Ishikawa (cell line): ENCODE measurements at regions not wholly inside any gene's neighbourhood (a gene's known extent, or its start where the extent isn't known, plus 50 kb on each side); places are given as distances from the start of the nearest gene placed in this dataset.
A peak's percentile ranks its signal among the peaks of the same experiment; 100 is the strongest.

Experiments used
- CEBPB ChIP-seq: IDR thresholded peaks from 2 replicates; pipeline ENCODE4 v1.6.1; 2012
- CREB1 ChIP-seq: IDR thresholded peaks from 2 replicates; pipeline ENCODE4 v1.6.1; 2012; ENCODE audit warnings: low read depth
- EGR1 ChIP-seq: IDR thresholded peaks from 2 replicates; pipeline ENCODE4 v1.6.1; 2012
- EP300 ChIP-seq: IDR thresholded peaks from 2 replicates; pipeline ENCODE4 v1.6.1; 2012; ENCODE audit warnings: borderline replicate concordance
- FOXM1 ChIP-seq: IDR thresholded peaks from 2 replicates; pipeline ENCODE4 v1.6.1; 2012; ENCODE audit warnings: low read depth, borderline replicate concordance
- RAD21 ChIP-seq: IDR thresholded peaks from 2 replicates; pipeline ENCODE4 v1.6.1; 2012; ENCODE audit warnings: low read depth
- TAF1 ChIP-seq: IDR thresholded peaks from 2 replicates; pipeline ENCODE4 v1.6.1; 2012; ENCODE audit warnings: low read depth, mild to moderate bottlenecking
- TCF12 ChIP-seq: IDR thresholded peaks from 2 replicates; pipeline ENCODE4 v1.6.1; 2012; ENCODE audit warnings: low read depth
- TEAD4 ChIP-seq: IDR thresholded peaks from 2 replicates; pipeline ENCODE4 v1.6.1; 2012
- YY1 ChIP-seq: IDR thresholded peaks from 2 replicates; pipeline ENCODE4 v1.6.1; 2012; ENCODE audit warnings: low read depth
- ZBTB7A ChIP-seq: IDR thresholded peaks from 2 replicates; pipeline ENCODE4 v1.6.1; 2012; ENCODE audit warnings: low read depth
- TF ChIP-seq, protein P1 (sequence below): IDR thresholded peaks from 2 replicates; pipeline ENCODE4 v1.6.1; 2012; ENCODE audit warnings: low read depth, mild to moderate bottlenecking
- TF ChIP-seq, protein P2 (sequence below): IDR thresholded peaks from 2 replicates; pipeline ENCODE4 v1.6.1; 2012
- TF ChIP-seq, protein P3 (sequence below): IDR thresholded peaks from 2 replicates; pipeline ENCODE4 v1.6.1; 2012

- TF ChIP-seq EP300: no peak
- no peak for TF ChIP-seq FOXM1
- TF ChIP-seq, protein P1, sequence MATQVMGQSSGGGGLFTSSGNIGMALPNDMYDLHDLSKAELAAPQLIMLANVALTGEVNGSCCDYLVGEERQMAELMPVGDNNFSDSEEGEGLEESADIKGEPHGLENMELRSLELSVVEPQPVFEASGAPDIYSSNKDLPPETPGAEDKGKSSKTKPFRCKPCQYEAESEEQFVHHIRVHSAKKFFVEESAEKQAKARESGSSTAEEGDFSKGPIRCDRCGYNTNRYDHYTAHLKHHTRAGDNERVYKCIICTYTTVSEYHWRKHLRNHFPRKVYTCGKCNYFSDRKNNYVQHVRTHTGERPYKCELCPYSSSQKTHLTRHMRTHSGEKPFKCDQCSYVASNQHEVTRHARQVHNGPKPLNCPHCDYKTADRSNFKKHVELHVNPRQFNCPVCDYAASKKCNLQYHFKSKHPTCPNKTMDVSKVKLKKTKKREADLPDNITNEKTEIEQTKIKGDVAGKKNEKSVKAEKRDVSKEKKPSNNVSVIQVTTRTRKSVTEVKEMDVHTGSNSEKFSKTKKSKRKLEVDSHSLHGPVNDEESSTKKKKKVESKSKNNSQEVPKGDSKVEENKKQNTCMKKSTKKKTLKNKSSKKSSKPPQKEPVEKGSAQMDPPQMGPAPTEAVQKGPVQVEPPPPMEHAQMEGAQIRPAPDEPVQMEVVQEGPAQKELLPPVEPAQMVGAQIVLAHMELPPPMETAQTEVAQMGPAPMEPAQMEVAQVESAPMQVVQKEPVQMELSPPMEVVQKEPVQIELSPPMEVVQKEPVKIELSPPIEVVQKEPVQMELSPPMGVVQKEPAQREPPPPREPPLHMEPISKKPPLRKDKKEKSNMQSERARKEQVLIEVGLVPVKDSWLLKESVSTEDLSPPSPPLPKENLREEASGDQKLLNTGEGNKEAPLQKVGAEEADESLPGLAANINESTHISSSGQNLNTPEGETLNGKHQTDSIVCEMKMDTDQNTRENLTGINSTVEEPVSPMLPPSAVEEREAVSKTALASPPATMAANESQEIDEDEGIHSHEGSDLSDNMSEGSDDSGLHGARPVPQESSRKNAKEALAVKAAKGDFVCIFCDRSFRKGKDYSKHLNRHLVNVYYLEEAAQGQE: no peak
- no peak for TF ChIP-seq CREB1
- TF ChIP-seq, protein P2, sequence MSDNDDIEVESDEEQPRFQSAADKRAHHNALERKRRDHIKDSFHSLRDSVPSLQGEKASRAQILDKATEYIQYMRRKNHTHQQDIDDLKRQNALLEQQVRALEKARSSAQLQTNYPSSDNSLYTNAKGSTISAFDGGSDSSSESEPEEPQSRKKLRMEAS: no peak
- TF ChIP-seq RAD21: peak; percentile 26; the same call in 1 of the 2 replicates
- no peak for TF ChIP-seq TAF1
- no peak for TF ChIP-seq TEAD4
- no peak for TF ChIP-seq TCF12
- TF ChIP-seq YY1: no peak
- no peak for TF ChIP-seq CEBPB
- TF ChIP-seq, protein P3, sequence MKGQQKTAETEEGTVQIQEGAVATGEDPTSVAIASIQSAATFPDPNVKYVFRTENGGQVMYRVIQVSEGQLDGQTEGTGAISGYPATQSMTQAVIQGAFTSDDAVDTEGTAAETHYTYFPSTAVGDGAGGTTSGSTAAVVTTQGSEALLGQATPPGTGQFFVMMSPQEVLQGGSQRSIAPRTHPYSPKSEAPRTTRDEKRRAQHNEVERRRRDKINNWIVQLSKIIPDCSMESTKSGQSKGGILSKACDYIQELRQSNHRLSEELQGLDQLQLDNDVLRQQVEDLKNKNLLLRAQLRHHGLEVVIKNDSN: no peak
- no peak for TF ChIP-seq EGR1
- TF ChIP-seq ZBTB7A: no peak
These were observed 214.0 kb downstream of the CYP26B1 start for GRCh38 chr2:71933467-71934319.
